HG03432 (cell line): ENCODE measurements at regions not wholly inside any gene's neighbourhood (a gene's known extent, or its start where the extent isn't known, plus 50 kb on each side); places are given as distances from the start of the nearest gene placed in this dataset.

Experiments
- ATAC-seq: cut with Tn5 transposase; IDR thresholded peaks from one replicate; pipeline ENCODE4 v1.9.1; 2021; ENCODE audit warnings: mild to moderate bottlenecking, moderate library complexity; ENCODE audit not compliant: unreplicated experiment

DNA sequence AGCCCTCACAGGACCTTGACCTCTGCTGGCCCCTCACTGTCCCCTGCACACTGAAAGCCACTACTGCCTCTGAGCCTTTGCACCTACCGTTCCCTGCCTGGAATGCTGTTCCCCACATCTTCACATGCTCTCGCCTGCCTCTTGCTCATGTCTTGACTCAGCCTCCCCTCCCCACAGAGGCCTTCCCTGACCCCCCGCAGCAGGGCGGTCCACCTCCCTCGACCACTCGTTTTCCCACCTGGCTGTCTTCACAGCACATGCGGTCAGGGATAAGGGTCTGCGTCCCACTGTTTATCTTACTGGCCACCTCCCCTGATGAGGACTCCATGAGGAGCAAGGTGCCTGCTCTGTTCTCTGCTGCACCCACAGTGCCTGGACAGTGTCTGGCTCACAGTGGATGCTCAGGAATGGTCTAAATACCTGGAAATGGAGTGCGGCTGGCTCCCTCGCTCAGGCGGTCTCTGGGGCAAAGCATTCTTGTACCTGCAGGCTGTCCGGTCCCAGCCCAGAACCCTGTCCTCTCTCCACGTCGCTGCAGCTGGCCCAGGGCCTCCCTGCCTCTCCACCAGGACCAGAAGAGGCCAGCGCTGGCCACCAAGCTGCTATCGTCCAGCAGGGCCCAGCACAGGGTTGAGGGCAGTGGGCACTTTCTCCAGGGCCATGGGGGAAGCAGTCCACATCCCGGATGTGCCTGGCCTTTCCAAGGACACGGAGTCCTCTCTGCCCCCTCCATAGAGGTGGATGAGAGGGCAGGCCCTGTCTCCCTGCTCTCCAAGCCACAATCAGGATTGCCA is 107.4 kb downstream of the NCOR2 start:
- no peak for ATAC-seq

GRCh38 chr12:124458992-124459851 is 108.2 kb downstream of the NCOR2 start:
- no peak for ATAC-seq

GRCh38 chr12:124458220-124458991 is 109.0 kb downstream of the NCOR2 start:
- no peak for ATAC-seq

GRCh38 chr12:124457287-124458219 is 109.9 kb downstream of the NCOR2 start:
- ATAC-seq: peak; percentile 37

- ATAC-seq: no peak
Measured at GRCh38 chr12:124456652-124457152, 110.7 kb downstream of the NCOR2 start.

GRCh38 chr12:124456133-124456651 is 111.2 kb downstream of the NCOR2 start:
- ATAC-seq: no peak

DNA sequence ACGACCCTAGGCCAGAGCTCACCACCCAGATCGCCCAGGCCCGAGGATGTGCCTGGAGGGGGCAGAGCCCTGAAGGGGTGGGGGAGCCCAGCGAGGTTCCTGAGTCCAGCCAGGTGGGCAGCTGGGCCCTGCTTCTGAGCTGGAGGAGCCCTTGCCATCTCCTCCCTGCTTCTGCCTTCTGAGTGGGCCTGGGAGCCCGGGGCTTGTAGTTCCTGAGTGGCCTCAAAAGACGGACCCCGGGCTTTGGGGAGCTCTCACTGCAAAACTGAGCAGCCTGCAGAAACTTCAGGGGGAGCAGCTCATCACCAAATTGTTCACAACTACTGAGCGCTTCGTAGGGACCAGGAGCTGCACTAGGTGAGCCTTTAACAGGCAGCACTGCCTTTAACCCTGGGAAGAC is 112.1 kb downstream of the NCOR2 start:
- no peak for ATAC-seq

- no peak for ATAC-seq
Measured at GRCh38 chr12:124454735-124455134, 112.7 kb downstream of the NCOR2 start.

DNA sequence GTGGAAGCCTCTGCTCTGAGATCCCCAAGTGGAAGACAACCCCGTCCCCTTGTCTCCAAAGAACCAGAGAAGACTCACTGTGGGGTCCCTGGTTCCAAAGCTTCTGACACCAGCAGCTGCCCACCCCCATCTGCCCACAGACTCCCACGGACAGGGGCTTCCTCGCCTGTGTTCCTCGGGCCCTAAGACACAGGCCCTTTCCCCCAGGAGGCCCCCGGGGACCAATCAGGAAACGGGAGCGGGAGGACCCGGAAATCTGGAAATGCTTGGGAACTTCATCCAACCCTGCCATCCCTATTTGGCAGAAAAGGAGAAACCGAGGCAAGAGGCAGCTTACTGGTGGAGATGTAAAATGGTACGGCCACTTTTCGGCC is 113.1 kb downstream of the NCOR2 start:
- ATAC-seq: no peak

GRCh38 chr12:124453419-124454351 is 113.7 kb downstream of the NCOR2 start:
- ATAC-seq: peak; percentile 80

- no peak for ATAC-seq
Measured at GRCh38 chr12:124452576-124453331, 114.7 kb downstream of the NCOR2 start.

DNA sequence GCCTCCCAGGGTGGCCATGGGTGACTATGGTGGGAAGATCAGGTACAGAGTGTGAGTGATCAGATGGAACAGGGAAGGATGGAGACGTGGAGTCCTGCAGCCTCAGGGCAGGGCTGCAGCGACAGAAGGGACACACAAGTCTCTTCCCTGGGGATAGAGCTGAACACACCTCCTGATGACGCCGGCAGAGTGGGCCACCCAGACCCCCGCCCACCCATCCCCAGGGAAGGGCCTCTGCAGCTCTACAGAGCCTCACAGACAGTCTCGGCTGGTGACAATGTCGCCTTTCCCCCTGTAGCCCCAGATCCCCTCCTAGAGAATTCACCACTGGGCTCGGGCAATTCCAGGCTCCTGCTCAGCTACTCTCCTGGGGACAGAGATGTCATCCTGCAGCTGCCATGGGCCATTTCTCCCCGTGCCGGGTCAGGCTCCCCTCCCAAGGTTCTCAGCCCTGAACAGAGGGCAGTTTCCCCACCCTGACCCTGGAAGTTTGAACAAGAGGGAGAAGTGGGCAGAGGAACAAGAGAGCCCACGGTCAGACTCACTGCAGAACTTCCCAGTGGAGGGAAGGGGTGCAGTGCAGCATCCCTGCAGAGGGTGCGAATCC is 115.7 kb downstream of the NCOR2 start:
- no peak for ATAC-seq

DNA sequence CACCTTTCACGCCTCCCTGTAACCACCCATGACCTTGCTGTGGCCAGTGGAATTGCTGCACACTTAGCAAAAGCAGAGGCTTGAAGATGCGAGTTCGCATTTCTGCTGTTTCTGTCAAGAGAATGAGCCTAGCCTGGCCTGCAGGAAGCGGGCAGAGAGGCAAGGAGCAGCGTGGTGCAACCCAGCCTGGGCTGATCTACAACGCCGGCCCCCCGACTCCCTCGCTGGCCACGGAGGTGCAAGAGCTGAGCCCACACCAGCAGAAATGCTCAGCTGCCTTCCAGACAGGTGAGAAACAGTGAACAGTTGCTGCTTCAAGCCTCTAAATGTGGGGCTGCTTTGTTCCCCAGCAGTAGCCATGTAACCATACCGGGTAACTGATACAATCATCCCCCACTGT is 116.4 kb downstream of the NCOR2 start:
- no peak for ATAC-seq

- no peak for ATAC-seq
Measured at GRCh38 chr12:124450376-124450750, 117.0 kb downstream of the NCOR2 start.

DNA sequence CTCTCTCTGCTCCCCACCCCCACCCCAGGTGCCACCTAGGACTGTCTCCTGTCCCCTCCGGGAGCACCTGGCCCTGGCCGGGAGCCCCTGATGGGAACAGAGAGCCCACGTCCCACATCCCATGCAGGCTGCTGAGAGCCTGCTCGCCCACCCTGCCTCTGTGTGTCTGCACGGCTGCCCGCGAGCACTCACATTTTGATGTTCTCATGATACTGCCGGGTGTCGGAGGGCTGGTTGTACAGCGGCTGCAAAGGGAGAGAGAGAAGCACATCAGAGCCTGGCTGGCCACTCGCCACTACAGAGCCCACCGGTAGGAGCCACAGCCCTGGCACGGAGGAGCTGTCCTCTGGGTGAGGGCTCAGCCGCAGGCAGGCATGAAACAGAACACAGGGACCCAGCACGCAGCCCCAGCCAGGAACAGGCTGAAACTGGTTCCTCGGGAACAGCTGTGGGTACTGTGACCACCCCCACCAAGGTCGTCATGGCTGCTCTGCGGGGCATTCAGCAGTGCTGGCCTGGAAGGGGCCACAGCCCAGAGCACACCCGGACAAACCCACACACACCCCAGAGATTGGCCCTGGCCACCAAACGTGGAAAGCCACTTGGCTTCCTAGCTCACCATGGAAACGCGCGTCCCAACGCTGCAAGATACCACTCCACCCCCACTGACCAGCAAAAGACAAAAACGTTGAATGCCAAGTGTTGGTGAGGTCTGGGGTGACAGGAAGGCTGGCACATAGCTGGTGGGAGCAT is 117.6 kb downstream of the NCOR2 start:
- no peak for ATAC-seq

DNA sequence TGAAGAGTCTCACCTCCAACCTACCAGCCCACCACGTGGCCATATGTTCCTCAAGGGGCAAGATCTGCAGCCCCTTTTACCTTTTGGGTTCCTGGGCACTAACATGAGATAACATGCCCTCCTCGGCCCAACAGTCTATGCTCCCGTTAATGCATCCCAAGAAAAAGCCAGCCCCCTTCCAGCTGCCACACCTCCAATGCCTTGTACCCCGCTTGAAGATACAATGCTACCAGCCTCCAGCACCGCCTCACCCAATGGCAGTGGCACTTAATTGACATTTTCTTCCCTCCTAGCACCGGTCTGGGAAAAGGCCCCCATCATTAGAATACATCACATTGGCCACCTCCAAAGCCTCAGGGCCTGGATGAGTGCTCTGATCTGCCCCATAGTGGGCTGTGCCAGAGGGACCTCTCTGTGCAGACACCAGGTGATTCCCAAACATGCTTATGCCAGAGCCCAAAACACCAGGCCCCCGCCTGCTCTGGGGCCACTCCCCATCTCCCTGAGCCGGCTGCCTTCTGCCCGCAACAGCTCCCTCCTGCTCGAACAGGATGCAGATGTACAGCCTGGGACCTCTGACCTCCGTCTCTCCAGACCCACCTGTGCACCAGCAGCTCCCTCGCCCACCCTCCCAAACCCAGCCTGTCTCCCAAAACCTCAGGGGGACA is 118.3 kb downstream of the NCOR2 start:
- no peak for ATAC-seq
